Mesenchymal stem cell (in vitro differentiated cells and primary cell): ENCODE measurements at regions not wholly inside any gene's neighbourhood (a gene's known extent, or its start where the extent isn't known, plus 50 kb on each side); places are given as distances from the start of the nearest gene placed in this dataset.

Source experiments
- DNase-seq: peaks from one replicate; pipeline ENCODE4 v3.0.0-alpha.2; 2013
- H2AFZ ChIP-seq: one replicate; pipeline ENCODE4 v1.6.1; 2013; ENCODE audit warnings: low read depth, mild to moderate bottlenecking, control low read depth, inconsistent platforms, low read length, moderate library complexity
- H2AK5ac ChIP-seq: 2 replicates; pipeline ENCODE4 v1.6.1; 2013; ENCODE audit warnings: low read length, moderate library complexity, mild to moderate bottlenecking, inconsistent platforms; ENCODE audit not compliant: severe bottlenecking
- H2BK120ac ChIP-seq: one replicate; pipeline ENCODE4 v1.6.1; 2013; ENCODE audit warnings: low read depth, mild to moderate bottlenecking, inconsistent platforms, low read length, moderate library complexity
- H2BK12ac ChIP-seq, 2 experiments: one replicate each; pipeline ENCODE4 v1.6.1; 2013; ENCODE audit warnings: inconsistent platforms in 2 of 2, low read length in 2 of 2, mild to moderate bottlenecking in 2 of 2, moderate library complexity in 2 of 2, control low read depth in 1 of 2
- H2BK15ac ChIP-seq: one replicate; pipeline ENCODE4 v1.6.1; 2013; ENCODE audit warnings: mild to moderate bottlenecking, low read depth, inconsistent platforms; ENCODE audit not compliant: poor library complexity, severe bottlenecking
- H2BK5ac ChIP-seq: 2 replicates; pipeline ENCODE4 v1.6.1; 2013; ENCODE audit warnings: low read depth, mild to moderate bottlenecking, low read length, control low read depth, inconsistent platforms; ENCODE audit not compliant: poor library complexity, severe bottlenecking
- H3K14ac ChIP-seq, 2 experiments: one replicate each; pipeline ENCODE4 v1.6.1; 2013; ENCODE audit warnings: inconsistent platforms in 2 of 2, low read length in 2 of 2, control low read depth in 1 of 2, mild to moderate bottlenecking in 1 of 2, moderate library complexity in 1 of 2
- H3K18ac ChIP-seq, 2 experiments: one replicate each; pipeline ENCODE4 v1.6.1; 2013; ENCODE audit warnings: inconsistent platforms in 2 of 2, low read length in 2 of 2, control low read depth in 1 of 2, low read depth in 1 of 2, mild to moderate bottlenecking in 1 of 2
- H3K23ac ChIP-seq, 2 experiments: one replicate each; pipeline ENCODE4 v1.6.1; 2013; ENCODE audit warnings: inconsistent platforms in 2 of 2, low read length in 2 of 2, mild to moderate bottlenecking in 2 of 2, moderate library complexity in 2 of 2, control low read depth in 1 of 2
- H3K27ac ChIP-seq: 2 replicates; pipeline ENCODE4 v1.5.1; 2013; ENCODE audit warnings: mild to moderate bottlenecking, moderate library complexity, low read length, control low read depth, inconsistent platforms; ENCODE audit not compliant: poor library complexity, severe bottlenecking
- H3K27me3 ChIP-seq, 2 experiments: 2 replicates each; pipeline versions ENCODE4 v1.6.1 to v1.7.0; 2013; ENCODE audit warnings: low read length in 2 of 2, mild to moderate bottlenecking in 2 of 2, moderate library complexity in 2 of 2, control low read depth in 1 of 2, inconsistent platforms in 1 of 2; ENCODE audit not compliant: control insufficient read depth in 1 of 2, insufficient read depth in 1 of 2
- H3K36me3 ChIP-seq, 2 experiments: 2 replicates each; pipeline versions ENCODE4 v1.6.1 to v1.7.0; 2013; ENCODE audit warnings: low read length in 2 of 2, control low read depth in 1 of 2, inconsistent platforms in 1 of 2, low read depth in 1 of 2, mild to moderate bottlenecking in 1 of 2; ENCODE audit not compliant: insufficient read depth in 2 of 2, control insufficient read depth in 1 of 2
- H3K4ac ChIP-seq, 2 experiments: one replicate each; pipeline ENCODE4 v1.6.1; 2013; ENCODE audit warnings: inconsistent platforms in 2 of 2, low read length in 2 of 2, mild to moderate bottlenecking in 2 of 2, moderate library complexity in 2 of 2, control low read depth in 1 of 2, low read depth in 1 of 2
- H3K4me1 ChIP-seq: 2 replicates; pipeline ENCODE4 v1.6.1; 2013; ENCODE audit warnings: low read depth, low read length, control low read depth; ENCODE audit not compliant: control insufficient read depth, insufficient read depth
- H3K4me2 ChIP-seq: 2 replicates; pipeline ENCODE4 v1.6.1; 2013; ENCODE audit warnings: low read length, mild to moderate bottlenecking, inconsistent platforms; ENCODE audit not compliant: poor library complexity, severe bottlenecking
- H3K4me3 ChIP-seq, 2 experiments: 2 replicates each; pipeline versions ENCODE4 v1.5.1 to v1.7.0; 2013; ENCODE audit warnings: low read length in 2 of 2, mild to moderate bottlenecking in 2 of 2, control low read depth in 1 of 2, low read depth in 1 of 2; ENCODE audit not compliant: insufficient read depth in 1 of 2
- H3K79me1 ChIP-seq: replicated peaks from 2 replicates; pipeline ENCODE4 v1.6.1; 2013; ENCODE audit warnings: mild to moderate bottlenecking, control low read depth, low read length, inconsistent platforms; ENCODE audit not compliant: poor library complexity, severe bottlenecking
- H3K9ac ChIP-seq: 2 replicates; pipeline ENCODE4 v1.7.0; 2013; ENCODE audit warnings: mild to moderate bottlenecking, low read length, moderate library complexity
- H3K9me3 ChIP-seq: 2 replicates; pipeline ENCODE4 v1.7.0; 2013; ENCODE audit warnings: mild to moderate bottlenecking, low read length; ENCODE audit not compliant: control insufficient read depth
- H4K8ac ChIP-seq: one replicate; pipeline ENCODE4 v1.6.1; 2013; ENCODE audit warnings: inconsistent platforms, mild to moderate bottlenecking, low read length, moderate library complexity
- H4K91ac ChIP-seq: one replicate; pipeline ENCODE4 v1.6.1; 2013; ENCODE audit warnings: mild to moderate bottlenecking, low read length, inconsistent platforms
- WGBS: methylation state at CpG from one replicate; pipeline ENCODE4 v1.1.7; 2013; ENCODE audit warnings: mixed read lengths; 5-methylcytosine and 5-hydroxymethylcytosine counted together

- H3K23ac ChIP-seq, result no peak overlapping the region
- H4K8ac ChIP-seq, result no peak overlapping the region
- no peak overlapping the region for H3K18ac ChIP-seq
- 98% methylated on average over 2 of the region's 3 CpGs for WGBS
- H3K36me3 ChIP-seq, result no peaks in the 10 kb centered on the region
- H3K4me2 ChIP-seq, result no peak overlapping the region
- no peak overlapping the region for H4K91ac ChIP-seq
- H3K4me3 ChIP-seq, result no peak overlapping the region
- no peak overlapping the region for H3K27ac ChIP-seq
- no peak overlapping the region for H2AFZ ChIP-seq
- H3K27me3 ChIP-seq, result no peaks in the 10 kb centered on the region
- no peak overlapping the region for H2BK5ac ChIP-seq
- no peaks in the 10 kb centered on the region for H3K9me3 ChIP-seq
- H3K9ac ChIP-seq, result no peak overlapping the region
- H3K79me1 ChIP-seq, result no peaks in the 10 kb centered on the region
- H3K4ac ChIP-seq, result no peak overlapping the region
- H3K4me1 ChIP-seq, result no peaks in the 10 kb centered on the region
- H2BK120ac ChIP-seq, result no peak overlapping the region
- no peak overlapping the region for H3K14ac ChIP-seq
- no peak overlapping the region for H2AK5ac ChIP-seq
- DNase-seq, result no peak
- H2BK12ac ChIP-seq, result no peak overlapping the region
- H2BK15ac ChIP-seq, result no peak overlapping the region
These were observed 198.1 kb upstream of the CPHXL start for GRCh38 chr16:75924397-75924796.

GRCh38 chr16:75927810-75928209 is 201.5 kb upstream of the CPHXL start:
- Histone ChIP-seq H3K4me1 (no peaks in the 10 kb centered on the region), H2AFZ (no peak overlapping the region), H3K4ac (no peak overlapping the region), H2BK5ac (no peak overlapping the region), H4K8ac (no peak overlapping the region), H2BK12ac (no peak overlapping the region), H3K14ac (no peak overlapping the region), H3K36me3 (no peaks in the 10 kb centered on the region), H3K27me3 (no peaks in the 10 kb centered on the region), H2AK5ac (no peak overlapping the region), H3K27ac (no peak overlapping the region), H3K23ac (no peak overlapping the region), H2BK15ac (no peak overlapping the region), H3K4me3 (no peak overlapping the region), H3K79me1 (no peaks in the 10 kb centered on the region), H4K91ac (no peak overlapping the region), H3K9ac (peak overlapping the region; percentile 36), H3K9me3 (no peaks in the 10 kb centered on the region), H2BK120ac (no peak overlapping the region), H3K4me2 (no peak overlapping the region), H3K18ac (no peak overlapping the region)
- no peak for DNase-seq
- WGBS, result 66% methylated on average over 3 of the region's 4 CpGs

- no peak overlapping the region for H3K23ac ChIP-seq
- no peak overlapping the region for H4K8ac ChIP-seq
- 25% methylated on average over 1 of the region's 1 CpG for WGBS
- peak overlapping the region in 1 of 2 experiments; percentile 14 for H3K4me3 ChIP-seq
- no peak overlapping the region for H2BK120ac ChIP-seq
- H3K36me3 ChIP-seq, result no peaks in the 10 kb centered on the region
- no peaks in the 10 kb centered on the region for H3K4me1 ChIP-seq
- no peak overlapping the region for H2BK12ac ChIP-seq
- no peak overlapping the region for H2AK5ac ChIP-seq
- H3K9me3 ChIP-seq, result no peaks in the 10 kb centered on the region
- H2AFZ ChIP-seq, result no peak overlapping the region
- DNase-seq, result peak; percentile 31
- no peak overlapping the region for H3K27ac ChIP-seq
- no peaks in the 10 kb centered on the region for H3K27me3 ChIP-seq
- H3K14ac ChIP-seq, result no peak overlapping the region
- H2BK15ac ChIP-seq, result no peak overlapping the region
- H2BK5ac ChIP-seq, result no peak overlapping the region
- H4K91ac ChIP-seq, result no peak overlapping the region
- peak overlapping the region; percentile 36 for H3K9ac ChIP-seq
- H3K18ac ChIP-seq, result no peak overlapping the region
- no peak overlapping the region for H3K4me2 ChIP-seq
- no peak overlapping the region for H3K4ac ChIP-seq
- H3K79me1 ChIP-seq, result no peaks in the 10 kb centered on the region
These were observed 202.0 kb upstream of the CPHXL start for GRCh38 chr16:75928295-75928694.

GRCh38 chr16:75929046-75929445 is 202.8 kb upstream of the CPHXL start:
- H2BK5ac ChIP-seq, result no peak overlapping the region
- no peak overlapping the region for H4K91ac ChIP-seq
- H3K79me1 ChIP-seq, result no peaks in the 10 kb centered on the region
- peak; percentile 41 for DNase-seq
- peak overlapping the region; percentile 27 for H3K9ac ChIP-seq
- H3K27ac ChIP-seq, result no peak overlapping the region
- H2AFZ ChIP-seq, result no peak overlapping the region
- H3K4me3 ChIP-seq, result no peak overlapping the region
- no peak overlapping the region for H4K8ac ChIP-seq
- no CpG with 5 or more reads among the region's 1 CpG for WGBS
- H3K23ac ChIP-seq, result no peak overlapping the region
- H3K18ac ChIP-seq, result no peak overlapping the region
- no peak overlapping the region for H3K4me2 ChIP-seq
- no peak overlapping the region for H3K4ac ChIP-seq
- no peaks in the 10 kb centered on the region for H3K4me1 ChIP-seq
- H3K14ac ChIP-seq, result no peak overlapping the region
- H2BK12ac ChIP-seq, result no peak overlapping the region
- H3K36me3 ChIP-seq, result no peaks in the 10 kb centered on the region
- no peak overlapping the region for H2AK5ac ChIP-seq
- no peaks in the 10 kb centered on the region for H3K27me3 ChIP-seq
- H3K9me3 ChIP-seq, result no peaks in the 10 kb centered on the region
- no peak overlapping the region for H2BK120ac ChIP-seq
- no peak overlapping the region for H2BK15ac ChIP-seq
